Hepatocyte (in vitro differentiated cells): ENCODE measurements at regions not wholly inside any gene's neighbourhood (a gene's known extent, or its start where the extent isn't known, plus 50 kb on each side); places are given as distances from the start of the nearest gene placed in this dataset.

Source experiments
- EZH2 ChIP-seq: fragments of 200-600 bp; sonication (generic); IDR thresholded peaks from 2 replicates; pipeline ENCODE4 v1.6.1; 2016; ENCODE audit warnings: antibody characterized with exemption, mild to moderate bottlenecking, borderline replicate concordance
- EZH2phosphoT487 ChIP-seq: fragments of 200-600 bp; sonication (generic); IDR thresholded peaks from one replicate; pipeline ENCODE4 v1.6.1; 2018; ENCODE audit warnings: antibody characterized with exemption, mild to moderate bottlenecking, low read depth, moderate library complexity; ENCODE audit not compliant: unreplicated experiment, severe bottlenecking
- TF ChIP-seq, protein P1 (sequence below): fragments of 200-600 bp; sonication (generic); IDR thresholded peaks from 2 replicates; pipeline ENCODE4 v1.5.1; 2016; ENCODE audit warnings: antibody characterized with exemption, mild to moderate bottlenecking; ENCODE audit not compliant: poor library complexity

DNA sequence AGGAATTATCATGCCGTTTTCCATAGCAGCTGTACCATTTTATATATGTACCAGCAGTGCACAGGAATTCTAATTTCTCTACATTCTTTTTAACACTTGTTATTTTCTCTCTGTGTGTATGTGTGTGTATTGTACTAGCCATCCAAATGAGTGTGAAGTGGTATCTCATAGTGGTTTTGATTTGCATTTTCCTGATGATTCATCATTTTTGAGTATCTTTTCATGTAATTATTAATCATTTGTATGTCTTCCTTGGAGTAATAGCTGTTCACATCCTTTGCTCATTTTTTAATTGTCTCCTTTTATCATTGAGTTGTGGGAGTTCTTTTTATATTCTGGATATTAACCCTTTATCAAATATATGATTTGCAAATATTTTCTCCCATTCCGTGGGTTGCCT lies 95.6 kb upstream of the MANSC4 start:
- TF ChIP-seq, protein P1, sequence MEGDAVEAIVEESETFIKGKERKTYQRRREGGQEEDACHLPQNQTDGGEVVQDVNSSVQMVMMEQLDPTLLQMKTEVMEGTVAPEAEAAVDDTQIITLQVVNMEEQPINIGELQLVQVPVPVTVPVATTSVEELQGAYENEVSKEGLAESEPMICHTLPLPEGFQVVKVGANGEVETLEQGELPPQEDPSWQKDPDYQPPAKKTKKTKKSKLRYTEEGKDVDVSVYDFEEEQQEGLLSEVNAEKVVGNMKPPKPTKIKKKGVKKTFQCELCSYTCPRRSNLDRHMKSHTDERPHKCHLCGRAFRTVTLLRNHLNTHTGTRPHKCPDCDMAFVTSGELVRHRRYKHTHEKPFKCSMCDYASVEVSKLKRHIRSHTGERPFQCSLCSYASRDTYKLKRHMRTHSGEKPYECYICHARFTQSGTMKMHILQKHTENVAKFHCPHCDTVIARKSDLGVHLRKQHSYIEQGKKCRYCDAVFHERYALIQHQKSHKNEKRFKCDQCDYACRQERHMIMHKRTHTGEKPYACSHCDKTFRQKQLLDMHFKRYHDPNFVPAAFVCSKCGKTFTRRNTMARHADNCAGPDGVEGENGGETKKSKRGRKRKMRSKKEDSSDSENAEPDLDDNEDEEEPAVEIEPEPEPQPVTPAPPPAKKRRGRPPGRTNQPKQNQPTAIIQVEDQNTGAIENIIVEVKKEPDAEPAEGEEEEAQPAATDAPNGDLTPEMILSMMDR, result no peak
- no peak for TF ChIP-seq EZH2phosphoT487
- TF ChIP-seq EZH2, result no peak
